EL (cell line): ENCODE measurements at regions not wholly inside any gene's neighbourhood (a gene's known extent, or its start where the extent isn't known, plus 50 kb on each side); places are given as distances from the start of the nearest gene placed in this dataset.
"Not testable (repeated sequence)": the region's sequence is repeated elsewhere in the genome, so short reads cannot be mapped to it uniquely, and the experiment has no call there.

Experiments
- DNase-seq: peaks from one replicate; pipeline ENCODE4 v3.0.0-alpha.2; 2016

GRCh38 chr6:120352491-120352890 is 981.8 kb downstream of the TBC1D32 start:
- DNase-seq = no peak

GRCh38 chr6:120348926-120349325 is 985.4 kb downstream of the TBC1D32 start:
- no peak for DNase-seq

GRCh38 chr6:120328521-120328920 is 979.0 kb upstream of the MAN1A1 start:
- DNase-seq = no peak

GRCh38 chr6:120320481-120321162 is 971.1 kb upstream of the MAN1A1 start:
- DNase-seq = no peak

- no peak for DNase-seq
Measured at GRCh38 chr6:120304223-120304622, 954.7 kb upstream of the MAN1A1 start.

GRCh38 chr6:120303527-120303926 is 954.0 kb upstream of the MAN1A1 start:
- no peak for DNase-seq

GRCh38 chr6:120302041-120302440 is 952.5 kb upstream of the MAN1A1 start:
- no peak for DNase-seq

GRCh38 chr6:120290964-120291363 is 941.4 kb upstream of the MAN1A1 start:
- no peak for DNase-seq

GRCh38 chr6:120282005-120282404 is 932.4 kb upstream of the MAN1A1 start:
- no peak for DNase-seq

- no peak for DNase-seq
Measured at GRCh38 chr6:120279466-120280167, 930.1 kb upstream of the MAN1A1 start.

- no peak for DNase-seq
Measured at GRCh38 chr6:120278689-120279396, 929.3 kb upstream of the MAN1A1 start.

- no peak for DNase-seq
Measured at GRCh38 chr6:120274547-120274946, 925.0 kb upstream of the MAN1A1 start.

- DNase-seq = no peak
Measured at GRCh38 chr6:120273411-120273810, 923.9 kb upstream of the MAN1A1 start.

GRCh38 chr6:120272038-120272437 is 922.5 kb upstream of the MAN1A1 start:
- DNase-seq = no peak

- DNase-seq = not testable (repeated sequence)
Measured at GRCh38 chr6:120268256-120268655, 918.7 kb upstream of the MAN1A1 start.

GRCh38 chr6:120262354-120262753 is 912.8 kb upstream of the MAN1A1 start:
- no peak for DNase-seq

GRCh38 chr6:120260636-120261035 is 911.1 kb upstream of the MAN1A1 start:
- no peak for DNase-seq

GRCh38 chr6:120254651-120255050 is 905.1 kb upstream of the MAN1A1 start:
- no peak for DNase-seq

GRCh38 chr6:120248451-120248850 is 898.9 kb upstream of the MAN1A1 start:
- no peak for DNase-seq

GRCh38 chr6:120237221-120237620 is 887.7 kb upstream of the MAN1A1 start:
- DNase-seq = no peak

- DNase-seq = no peak
Measured at GRCh38 chr6:120230008-120230407, 880.4 kb upstream of the MAN1A1 start.

- DNase-seq = no peak
Measured at GRCh38 chr6:120228297-120228696, 878.7 kb upstream of the MAN1A1 start.

GRCh38 chr6:120219339-120219738 is 869.8 kb upstream of the MAN1A1 start:
- no peak for DNase-seq

GRCh38 chr6:120214088-120214499 is 864.5 kb upstream of the MAN1A1 start:
- DNase-seq = no peak
